Central memory CD4-positive, alpha-beta T cell (primary cell): ENCODE measurements at regions not wholly inside any gene's neighbourhood (a gene's known extent, or its start where the extent isn't known, plus 50 kb on each side); places are given as distances from the start of the nearest gene placed in this dataset.
"Not testable (repeated sequence)": the region's sequence is repeated elsewhere in the genome, so short reads cannot be mapped to it uniquely, and the experiment has no call there.

ENCODE experiments used
- DNase-seq: peaks from one replicate; pipeline ENCODE4 v3.0.0; 2022

DNA sequence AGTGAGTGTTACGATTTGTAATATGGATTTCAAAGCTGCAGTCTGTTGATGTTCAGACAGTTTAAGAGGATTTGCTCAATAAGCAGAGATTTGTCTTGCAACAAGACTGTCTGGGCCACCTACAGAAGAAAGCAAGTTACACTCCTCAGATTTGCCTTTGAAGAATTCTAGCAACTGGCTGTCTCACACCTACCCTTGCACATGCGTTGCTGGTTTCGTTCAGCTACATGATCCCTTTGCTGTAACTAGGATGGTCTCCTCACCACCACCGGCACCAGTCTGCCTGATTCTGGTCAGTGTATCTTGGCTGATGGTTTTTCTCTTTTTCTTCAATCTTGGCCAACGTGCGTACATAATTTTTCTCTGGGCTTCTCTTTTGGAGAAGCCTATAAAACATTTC lies 172.7 kb upstream of the LCORL start:
- DNase-seq: no peak

GRCh38 chr4:18192901-18193300 lies 171.3 kb upstream of the LCORL start:
- no peak for DNase-seq

- no peak for DNase-seq
These were observed 163.9 kb upstream of the LCORL start for GRCh38 chr4:18185491-18185890.

GRCh38 chr4:18180892-18181291 lies 159.3 kb upstream of the LCORL start:
- DNase-seq: no peak

- no peak for DNase-seq
These were observed 158.6 kb upstream of the LCORL start for GRCh38 chr4:18180122-18180521.

- no peak for DNase-seq
These were observed 150.3 kb upstream of the LCORL start for GRCh38 chr4:18171896-18172295.

- DNase-seq: no peak
These were observed 146.3 kb upstream of the LCORL start for GRCh38 chr4:18167831-18168230.

DNA sequence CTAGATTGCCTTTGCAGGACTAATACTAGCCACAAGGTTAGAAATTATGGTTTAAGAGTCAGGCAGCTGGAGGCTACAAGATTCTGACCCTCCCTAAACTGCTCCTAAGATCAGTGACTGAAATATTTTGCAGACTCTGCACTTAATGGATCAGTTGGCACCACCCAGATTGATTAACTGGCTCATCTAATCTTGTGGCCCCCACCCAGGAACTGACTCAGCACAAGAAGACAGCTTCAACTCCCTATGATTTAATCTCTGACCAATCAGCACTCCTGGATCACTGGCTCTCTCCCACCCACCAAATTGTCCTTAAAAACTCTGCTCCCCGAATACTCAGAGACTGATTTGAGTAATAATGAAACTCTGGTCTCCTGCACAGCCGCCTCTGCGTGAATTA lies 145.4 kb upstream of the LCORL start:
- no peak for DNase-seq

DNA sequence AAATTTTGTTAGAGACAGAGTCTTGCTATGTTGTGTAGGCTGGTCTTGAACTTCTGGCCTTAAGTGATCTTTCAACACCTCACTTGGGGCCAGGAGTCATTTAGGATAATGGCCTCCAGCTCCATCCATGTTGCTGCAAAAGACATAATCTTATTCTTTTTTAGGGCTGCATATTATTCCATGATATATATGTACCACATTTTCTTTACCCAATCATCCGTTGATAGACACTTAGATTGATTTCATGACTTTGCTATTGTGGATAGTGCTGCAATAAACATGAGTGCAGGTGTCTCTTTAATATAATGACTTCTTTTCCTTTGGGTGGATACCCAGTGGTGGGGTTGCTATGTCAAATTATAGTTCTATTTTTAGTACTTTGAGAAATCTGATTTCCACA lies 140.9 kb upstream of the LCORL start:
- no peak for DNase-seq

DNA sequence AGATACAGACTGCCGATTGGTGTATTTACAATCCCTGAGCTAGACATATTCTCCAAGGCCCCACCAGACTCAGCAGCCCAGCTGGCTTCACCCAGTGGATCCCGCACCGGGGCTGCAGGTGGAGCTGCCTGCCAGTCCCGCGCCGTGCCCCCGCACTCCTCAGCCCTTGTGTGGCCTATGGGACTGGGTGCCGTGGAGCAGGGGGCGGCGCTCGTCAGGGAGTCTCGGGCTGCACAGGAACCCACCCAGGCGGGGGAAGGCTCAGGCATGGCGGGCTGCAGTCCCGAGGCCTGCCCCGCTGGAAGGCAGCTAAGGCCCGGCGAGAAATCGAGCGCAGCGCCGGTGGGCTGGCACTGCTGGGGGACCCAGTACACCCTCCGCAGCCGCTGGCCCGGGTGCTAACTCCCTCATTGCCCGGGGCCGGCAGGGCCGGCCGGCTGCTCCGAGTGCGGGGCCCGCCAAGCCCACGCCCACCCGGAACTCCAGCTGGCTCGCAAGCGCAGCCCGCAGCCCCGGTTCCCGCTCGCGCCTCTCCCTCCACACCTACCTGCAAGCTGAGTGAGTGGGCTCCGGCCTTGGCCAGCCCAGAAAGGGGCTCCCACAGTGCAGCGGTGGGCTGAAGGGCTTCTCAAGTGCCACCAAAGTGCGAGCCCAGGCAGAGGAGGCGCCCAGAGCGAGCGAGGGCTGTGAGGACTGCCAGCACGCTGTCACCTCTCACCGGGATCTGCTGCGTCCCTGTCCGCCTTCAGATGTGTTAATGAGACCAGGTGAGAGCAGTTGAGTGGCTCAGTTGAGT lies 137.8 kb upstream of the LCORL start:
- not testable (repeated sequence) for DNase-seq

DNA sequence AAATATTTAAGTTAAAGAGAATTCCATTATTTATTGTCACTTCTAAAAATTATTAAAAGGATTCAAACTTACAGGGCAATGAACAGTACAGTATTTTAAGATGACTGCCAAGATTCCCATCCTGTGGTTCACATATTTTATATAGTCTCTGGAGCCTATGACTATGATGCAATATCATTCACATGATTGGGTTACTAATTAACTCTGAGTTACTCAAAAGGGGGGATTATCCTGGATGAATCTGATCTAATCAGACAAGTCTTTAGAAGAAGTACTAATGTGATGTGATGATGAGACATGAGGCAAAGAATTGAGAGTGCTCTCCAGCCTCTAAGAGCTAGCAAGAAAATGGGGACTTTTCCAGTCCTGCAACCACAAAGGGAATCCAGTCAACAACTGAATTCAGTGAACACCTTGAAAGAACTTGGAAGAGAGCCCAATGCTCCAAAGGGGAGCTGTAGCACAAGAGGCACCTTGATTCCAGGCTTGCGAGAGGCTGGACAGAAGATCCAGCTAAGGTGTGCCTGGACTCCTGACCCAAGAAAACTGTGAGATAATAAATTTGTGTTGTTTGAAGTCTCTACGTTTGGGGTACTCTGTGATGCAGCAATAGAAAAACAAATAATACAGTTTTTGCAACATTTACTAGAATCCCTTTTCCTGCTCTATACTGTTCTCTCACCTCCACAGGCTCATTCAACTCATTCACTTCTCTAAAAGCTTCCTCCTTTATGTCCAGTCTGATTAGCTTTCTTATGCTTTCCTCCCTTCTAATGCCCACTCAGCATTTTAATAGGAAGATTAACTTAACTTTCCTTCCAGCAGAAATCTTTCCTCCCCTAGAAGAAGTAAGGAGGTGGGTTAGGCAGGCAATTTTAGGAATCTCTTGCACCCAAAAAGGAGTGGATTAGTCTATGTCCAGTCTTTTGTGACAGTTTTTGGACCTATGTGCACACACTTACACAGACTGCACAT lies 133.8 kb upstream of the LCORL start:
- DNase-seq: no peak

GRCh38 chr4:18138076-18138665 lies 116.6 kb upstream of the LCORL start:
- DNase-seq: no peak

GRCh38 chr4:18134111-18134510 lies 112.6 kb upstream of the LCORL start:
- DNase-seq: no peak

DNA sequence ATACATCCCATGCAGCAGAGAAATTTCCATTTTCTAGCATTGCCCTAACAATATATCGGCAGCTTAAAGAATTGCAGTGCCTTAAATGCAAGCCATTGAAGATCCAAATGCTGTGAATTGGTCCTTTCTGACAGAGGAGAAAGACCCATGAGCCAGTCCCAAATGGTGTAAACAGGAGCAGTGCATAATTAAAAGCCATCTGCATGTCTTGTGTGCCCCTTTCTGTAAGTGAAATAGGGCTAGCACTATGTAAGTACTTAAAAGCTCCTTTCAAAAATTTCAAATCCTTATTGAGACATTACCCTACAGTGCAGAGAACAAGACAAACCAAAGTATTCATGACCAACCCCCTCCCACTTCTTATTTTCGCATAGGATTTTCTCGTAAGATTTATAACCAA lies 108.7 kb upstream of the LCORL start:
- no peak for DNase-seq

GRCh38 chr4:18128241-18128640 lies 106.7 kb upstream of the LCORL start:
- no peak for DNase-seq

GRCh38 chr4:18127030-18127429 lies 105.5 kb upstream of the LCORL start:
- no peak for DNase-seq

DNA sequence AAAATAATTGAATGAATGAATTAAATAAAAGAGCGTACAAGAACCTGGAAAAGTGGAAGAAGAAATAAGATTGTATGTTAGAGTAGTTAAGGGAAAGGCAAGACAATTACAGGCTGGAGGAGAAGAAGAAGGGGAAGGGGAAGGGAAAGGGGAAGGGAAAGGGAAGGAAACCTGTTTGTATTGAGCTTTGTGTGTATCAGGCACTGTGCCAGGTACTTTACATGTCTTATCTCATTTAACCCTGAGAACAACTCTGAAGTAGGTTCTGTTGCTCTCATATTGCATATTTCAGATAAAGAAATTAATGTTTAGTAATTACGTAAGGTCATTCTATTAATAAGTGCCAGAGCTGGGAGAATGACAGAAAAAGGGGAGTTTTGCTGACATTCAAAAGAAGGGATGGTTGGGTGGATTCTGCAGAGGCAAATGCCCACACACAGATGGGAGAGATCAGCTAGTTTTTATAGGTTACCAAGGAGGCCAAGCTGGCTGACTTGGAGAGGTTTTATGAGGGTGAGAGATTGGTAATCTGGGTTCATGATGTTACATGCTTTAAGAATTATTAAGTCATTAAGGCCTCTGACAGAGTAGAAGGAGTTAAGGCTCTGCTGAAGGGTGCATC lies 92.3 kb upstream of the LCORL start:
- no peak for DNase-seq

GRCh38 chr4:18111081-18111480 lies 89.5 kb upstream of the LCORL start:
- no peak for DNase-seq

DNA sequence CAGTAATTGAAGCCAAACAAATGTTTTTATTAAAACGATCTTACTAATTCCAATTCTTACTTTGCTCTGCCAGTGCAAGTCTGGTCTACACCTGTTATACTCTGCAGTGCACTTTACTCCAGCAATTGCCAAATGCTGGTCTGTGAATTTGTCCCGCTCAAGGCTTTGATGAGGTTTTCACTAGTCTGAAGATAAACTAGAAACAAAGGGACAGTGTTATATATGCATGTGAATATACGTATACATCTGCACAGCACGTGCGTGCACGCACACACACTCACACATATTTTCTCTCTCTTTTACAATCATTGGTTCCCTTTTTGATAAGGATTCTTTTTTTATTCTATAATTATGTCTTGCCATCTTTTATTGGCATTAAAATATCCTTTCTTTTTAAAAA lies 88.5 kb upstream of the LCORL start:
- no peak for DNase-seq

GRCh38 chr4:18109676-18110075 lies 88.1 kb upstream of the LCORL start:
- DNase-seq: no peak

- not testable (repeated sequence) for DNase-seq
These were observed 86.4 kb upstream of the LCORL start for GRCh38 chr4:18107848-18108528.

DNA sequence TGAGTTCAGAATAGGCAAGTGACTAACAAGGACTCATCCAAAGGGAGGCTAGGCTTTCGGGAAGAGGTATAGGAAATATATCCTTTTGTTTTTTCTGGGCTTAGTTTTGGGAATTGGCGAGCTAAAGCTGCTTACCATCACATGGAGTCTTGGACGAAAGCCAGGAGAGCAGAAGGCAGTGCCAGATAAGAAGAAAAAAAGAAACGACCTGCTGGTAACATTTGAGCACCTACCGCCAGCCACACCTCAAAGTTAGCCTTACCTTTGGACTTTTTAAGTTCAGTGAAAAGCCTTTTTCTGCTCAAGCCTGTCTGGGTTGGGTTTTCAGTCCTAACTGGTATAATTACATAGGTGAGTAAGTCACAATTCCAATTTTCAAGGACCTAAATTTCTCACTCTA lies 85.1 kb upstream of the LCORL start:
- no peak for DNase-seq
